Activated T-cell treated with anti-CD3 and anti-CD28 coated beads for 4 hours (primary cell): ENCODE measurements at regions not wholly inside any gene's neighbourhood (a gene's known extent, or its start where the extent isn't known, plus 50 kb on each side); places are given as distances from the start of the nearest gene placed in this dataset.
"Not testable (repeated sequence)": the region's sequence is repeated elsewhere in the genome, so short reads cannot be mapped to it uniquely, and the experiment has no call there.

Source experiments
- DNase-seq: peaks from one replicate; pipeline ENCODE4 v3.0.0-alpha.2; 2020

DNA sequence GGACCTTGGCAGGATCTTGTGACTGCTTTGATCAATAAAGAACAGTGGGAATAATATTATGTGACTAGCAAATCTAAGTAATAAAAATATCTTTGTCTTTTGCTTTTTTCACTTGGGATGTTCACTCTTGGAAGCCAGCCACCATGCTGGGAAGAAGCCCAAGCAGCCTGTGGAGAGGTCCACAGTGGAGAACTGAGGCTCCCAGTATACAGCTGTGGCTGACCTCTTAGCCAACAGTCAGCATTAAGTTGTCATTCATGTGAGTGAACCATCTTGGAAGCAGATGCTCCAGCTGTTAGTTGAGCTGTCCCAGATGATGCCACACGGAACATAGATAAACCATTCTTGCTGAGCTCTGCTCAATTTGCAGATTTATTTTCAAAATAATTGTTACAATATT lies 160.0 kb downstream of the OSR1 start:
- no peak for DNase-seq

DNA sequence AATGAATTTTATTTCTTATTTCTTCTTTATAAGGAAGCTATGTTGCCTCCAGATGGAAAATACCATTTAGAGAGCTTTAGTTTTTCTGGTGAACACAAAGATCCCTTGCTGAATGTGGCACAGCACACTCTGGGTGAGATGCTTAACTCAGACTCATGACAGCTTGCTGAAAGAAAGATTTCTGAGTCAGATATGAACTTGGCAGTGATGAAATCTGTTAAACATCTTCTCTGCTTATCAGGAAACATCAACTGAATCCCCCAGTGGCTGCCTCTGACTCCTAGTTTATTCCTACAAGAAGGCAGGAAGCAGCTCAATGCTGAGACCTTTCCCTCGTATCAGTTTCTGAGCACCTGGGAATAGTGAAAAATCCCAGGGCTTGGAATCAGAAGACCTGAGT lies 162.8 kb downstream of the OSR1 start:
- no peak for DNase-seq

DNA sequence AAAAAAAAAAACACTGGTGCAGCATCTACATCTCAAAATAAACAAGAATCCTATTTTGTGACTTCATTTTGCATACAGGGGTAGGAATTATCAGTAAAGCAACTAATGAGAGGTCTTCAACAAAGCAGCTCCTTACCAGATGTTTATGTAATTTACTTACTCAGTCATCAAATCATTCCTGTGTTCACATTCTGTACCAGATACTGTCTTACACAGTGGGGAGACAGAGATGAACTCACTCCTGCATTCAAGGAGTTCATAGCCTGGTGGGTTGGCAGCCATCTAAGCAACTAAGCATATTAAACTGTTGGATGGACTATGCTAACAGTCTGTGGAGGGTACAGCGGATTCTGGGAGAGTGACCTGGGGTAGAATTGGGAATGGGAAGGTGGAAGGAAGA lies 169.0 kb downstream of the OSR1 start:
- no peak for DNase-seq

DNA sequence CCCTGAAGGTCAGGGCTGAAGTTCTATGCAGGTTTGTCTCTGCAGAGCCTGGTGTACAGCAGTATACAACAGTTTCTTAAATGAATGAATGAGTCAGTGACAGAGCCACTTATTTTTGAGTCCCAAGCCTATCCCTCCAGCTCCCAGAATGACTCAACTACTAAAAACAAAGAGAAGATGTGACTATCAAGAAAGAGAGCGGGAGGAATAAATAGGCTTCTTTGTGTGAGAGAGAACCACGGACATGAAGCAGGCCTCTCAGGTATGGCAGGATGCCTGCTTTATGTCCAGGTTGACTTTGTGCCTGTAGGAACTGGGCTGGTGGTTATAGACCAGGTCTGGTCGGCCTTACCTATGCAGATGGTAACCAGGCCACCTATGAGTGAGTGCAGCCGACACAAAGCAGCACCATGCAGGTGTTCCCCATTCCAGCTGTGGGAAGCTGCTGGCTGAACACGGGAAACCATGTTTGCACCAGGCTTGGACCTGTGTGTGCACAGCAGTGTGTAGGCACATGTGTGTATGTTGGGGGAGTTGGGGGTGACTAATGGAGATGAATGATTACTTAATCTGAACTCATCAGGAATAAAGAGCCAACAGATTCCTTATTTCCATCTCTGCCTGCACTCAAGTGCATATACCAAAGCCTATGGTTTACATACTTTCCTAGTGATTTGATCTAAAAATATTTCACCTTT lies 171.0 kb downstream of the OSR1 start:
- no peak for DNase-seq

DNA sequence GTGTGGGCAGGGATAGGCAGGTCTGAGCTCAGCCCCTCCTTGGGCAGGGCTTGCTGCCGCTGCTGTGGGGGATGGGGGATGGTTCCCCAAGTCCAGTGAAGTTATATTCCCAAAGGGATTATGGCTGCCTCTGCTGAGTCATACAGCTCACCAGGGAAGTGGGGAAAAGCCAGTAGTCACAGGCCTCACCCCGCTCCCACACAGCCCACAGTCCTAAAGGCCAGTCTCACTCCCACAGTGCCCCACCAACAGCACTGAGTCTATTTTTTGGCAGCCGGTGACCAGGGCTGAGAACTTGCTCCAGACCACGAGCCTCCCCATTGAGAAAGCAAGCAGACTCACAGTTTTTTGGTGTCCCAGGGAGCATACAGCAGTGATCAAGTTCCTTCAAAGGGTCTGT lies 173.3 kb downstream of the OSR1 start:
- DNase-seq: no peak

DNA sequence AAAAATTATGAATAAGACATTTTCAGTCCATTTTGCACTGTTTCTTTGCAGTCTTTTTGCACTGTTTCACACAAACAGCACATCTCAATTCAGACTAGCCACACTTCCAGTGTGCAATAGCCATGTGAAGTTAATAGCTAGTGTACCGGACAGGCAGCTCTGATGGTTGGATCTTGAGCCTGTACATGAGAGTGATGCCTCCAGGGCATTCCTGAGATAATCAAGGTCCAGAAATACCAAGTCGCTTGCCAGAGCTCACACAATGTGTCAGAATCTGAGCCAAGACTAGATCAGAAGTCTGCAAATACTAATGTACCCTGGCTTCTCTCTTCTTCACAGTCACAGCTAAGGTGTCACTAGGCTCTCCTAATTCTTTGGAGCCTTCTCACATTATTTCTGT lies 180.2 kb downstream of the OSR1 start:
- no peak for DNase-seq

DNA sequence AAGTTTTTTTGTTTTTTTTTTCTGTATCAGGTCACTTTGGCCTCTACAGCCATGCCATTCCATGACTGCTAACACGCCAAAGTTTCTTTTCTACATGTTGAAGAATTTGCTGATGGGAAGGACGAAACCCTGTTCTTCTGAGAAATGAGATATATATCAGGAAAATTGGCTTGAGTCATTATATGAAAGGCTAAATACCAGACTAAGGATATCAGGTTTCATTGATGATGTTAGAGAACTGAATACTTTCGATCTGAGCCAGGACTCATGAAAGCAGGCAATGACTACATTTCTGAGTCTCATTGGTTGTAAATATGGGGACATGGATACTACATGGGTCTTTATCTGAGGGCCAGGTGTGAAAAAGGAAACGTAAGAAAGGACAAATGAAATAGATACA lies 181.4 kb downstream of the OSR1 start:
- DNase-seq: no peak

DNA sequence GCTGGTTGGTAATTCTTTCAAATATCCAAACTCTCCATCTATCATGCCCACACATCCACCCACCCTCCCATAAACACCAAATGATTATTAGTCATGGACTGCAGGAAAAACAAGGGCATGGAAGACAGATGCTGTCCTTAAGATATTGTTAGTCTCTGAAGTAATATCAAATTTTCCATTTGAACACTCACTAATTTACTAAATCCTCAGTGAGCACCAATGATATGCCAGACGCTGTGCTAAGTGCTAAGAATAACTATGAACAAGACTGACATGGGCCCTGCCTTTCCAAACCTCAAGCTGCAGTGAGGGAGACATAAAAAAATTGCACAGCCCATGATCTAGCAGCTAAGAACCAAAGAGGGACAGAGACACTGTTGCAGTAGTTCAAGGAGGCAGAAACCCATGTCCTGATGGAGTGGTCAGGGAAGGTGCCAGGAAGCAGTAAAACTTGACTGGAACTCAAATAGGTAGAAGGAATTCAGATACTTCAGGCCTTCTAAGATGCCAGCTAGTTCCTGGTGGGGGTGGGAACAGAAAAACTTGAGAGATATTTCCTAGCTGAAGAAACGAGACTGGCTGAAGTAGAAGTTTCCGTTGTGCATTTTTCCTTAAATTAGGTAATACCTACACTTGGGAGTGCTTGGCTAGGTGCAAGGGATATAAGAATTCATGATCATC lies 182.1 kb downstream of the OSR1 start:
- no peak for DNase-seq

DNA sequence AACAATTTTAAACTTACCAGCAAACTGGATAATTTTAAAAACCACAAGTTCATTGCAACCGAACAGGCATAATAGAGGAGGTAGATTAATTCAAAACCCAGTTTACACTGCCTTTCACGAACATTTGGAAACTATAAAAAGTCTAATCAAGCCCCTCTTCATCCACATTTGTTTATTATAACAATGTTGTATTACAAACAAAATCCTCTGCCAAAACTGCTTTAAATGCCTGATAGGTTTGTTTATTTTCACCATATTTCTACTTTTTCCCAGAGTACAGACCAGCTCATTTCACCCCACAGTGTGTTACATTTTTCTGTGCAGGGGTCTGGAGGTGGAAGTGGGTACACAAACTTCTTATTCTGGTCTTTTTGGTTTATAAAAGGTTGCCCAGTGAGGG lies 184.2 kb downstream of the OSR1 start:
- DNase-seq: no peak

DNA sequence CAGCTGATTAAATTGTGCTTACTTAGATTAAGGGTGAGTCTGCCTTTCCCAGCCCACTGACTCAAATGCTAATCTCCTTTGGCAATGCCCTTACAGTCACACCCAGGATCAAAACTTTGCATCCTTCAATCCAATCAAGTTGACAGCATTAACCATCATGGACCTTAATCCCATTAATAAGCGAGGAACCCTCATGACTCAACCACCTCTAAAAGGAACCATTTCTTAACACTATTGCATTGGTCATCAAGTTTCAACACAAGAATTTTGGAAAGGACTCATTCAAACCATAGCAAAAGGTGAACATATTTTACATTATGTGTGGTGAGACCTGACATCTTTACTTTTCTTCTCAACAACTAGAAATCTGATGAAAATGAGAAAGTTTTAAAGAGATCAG lies 187.0 kb downstream of the OSR1 start:
- no peak for DNase-seq

DNA sequence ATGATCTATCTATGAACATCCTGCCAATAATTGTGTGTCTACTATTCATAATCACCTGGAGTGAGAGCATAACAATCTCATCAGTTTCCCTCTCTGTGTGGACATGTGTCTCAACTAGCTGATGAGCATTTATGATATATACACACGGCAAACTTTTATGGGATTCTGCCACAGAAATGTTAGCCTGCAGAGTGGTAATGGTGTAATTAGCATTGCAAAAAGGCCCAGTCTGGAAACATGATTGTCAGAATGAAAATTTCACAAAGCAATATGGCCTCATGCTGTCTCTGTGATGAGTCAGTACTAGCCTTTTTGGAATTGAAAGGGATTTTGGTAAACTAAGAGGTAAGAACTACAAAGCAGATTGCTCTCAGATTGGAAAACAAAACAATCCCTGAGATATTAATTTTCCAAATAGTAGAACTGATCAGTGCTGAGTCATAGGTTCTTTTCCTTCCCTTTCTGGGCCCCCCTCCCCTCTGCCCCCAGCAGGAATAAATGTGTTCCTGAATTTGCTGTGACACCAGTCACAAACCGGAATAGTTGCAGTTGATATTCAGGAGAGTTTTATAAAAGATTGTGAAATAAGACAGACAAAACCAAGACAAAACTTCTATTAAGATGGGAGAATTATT lies 189.2 kb downstream of the OSR1 start:
- DNase-seq: no peak

DNA sequence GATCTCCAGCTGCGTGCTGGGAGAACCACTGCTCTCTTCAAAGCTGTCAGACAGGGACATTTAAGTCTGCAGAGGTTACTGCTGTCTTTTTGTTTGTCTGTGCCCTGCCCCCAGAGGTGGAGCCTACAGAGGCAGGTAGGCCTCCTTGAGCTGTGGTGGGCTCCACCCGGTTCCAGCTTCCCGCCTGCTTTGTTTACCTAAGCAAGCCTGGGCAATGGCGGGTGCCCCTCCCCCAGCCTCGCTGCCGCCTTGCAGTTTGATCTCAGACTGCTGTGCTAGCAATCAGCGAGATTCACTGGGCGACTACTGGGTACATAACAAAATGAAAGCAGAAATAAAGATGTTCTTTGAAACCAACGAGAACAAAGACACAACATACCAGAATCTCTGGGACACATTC lies 194.3 kb downstream of the OSR1 start:
- DNase-seq: not testable (repeated sequence)

DNA sequence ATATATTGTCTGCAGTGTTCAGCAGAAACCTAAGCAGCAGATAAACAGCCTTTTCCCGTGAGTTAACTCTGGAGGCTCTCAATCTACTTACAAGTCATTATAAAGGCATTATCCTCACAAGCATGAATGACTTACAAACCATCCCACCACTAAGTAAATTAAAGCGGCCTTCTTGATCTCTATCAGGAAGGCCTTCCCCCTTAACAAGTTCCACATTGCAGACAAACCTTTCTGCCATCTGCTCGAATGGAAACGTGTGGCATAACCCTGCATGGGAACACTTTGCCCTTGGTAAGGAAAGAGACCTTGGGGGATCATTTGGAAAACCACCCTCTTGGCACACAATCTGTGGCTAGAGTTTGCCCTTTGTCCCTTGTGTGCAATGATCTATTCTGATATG lies 199.5 kb downstream of the OSR1 start:
- DNase-seq: no peak

DNA sequence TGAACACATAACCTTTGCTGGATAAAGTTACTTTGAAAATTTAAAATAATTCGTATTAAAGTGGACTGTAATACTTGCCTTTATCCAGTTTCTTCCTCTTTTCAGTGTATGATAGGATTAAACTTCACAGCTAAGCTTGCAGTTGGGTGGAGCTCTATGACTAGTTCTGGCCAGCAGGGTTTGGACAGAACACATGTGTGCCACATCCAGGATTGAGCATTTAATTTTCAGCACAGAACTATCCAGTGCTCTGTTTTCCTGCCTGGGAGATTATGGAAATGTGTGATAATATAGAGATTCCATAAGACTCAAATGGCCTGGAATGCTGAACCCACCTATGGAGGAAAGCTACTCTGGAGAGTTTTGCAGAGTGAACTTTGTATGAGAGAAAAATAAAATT lies 200.2 kb downstream of the OSR1 start:
- no peak for DNase-seq

DNA sequence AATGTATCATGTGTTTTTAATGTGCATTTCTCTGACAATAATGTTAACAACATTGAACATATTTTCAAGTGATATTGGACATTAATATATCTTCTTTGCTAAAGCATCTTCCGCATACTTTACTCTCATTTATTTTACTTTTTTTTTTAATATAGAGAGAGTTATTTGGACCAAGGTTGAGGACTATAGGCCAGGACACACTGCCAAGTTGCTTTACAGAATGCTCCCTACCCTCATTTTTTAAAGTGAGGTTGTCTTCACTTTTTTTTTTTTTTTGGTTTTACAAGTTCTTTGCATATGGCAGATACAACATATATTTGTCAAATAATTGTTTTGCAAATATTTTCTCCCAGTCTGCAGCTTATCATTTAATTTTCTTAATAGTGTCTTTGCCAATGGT lies 201.8 kb downstream of the OSR1 start:
- DNase-seq: no peak

DNA sequence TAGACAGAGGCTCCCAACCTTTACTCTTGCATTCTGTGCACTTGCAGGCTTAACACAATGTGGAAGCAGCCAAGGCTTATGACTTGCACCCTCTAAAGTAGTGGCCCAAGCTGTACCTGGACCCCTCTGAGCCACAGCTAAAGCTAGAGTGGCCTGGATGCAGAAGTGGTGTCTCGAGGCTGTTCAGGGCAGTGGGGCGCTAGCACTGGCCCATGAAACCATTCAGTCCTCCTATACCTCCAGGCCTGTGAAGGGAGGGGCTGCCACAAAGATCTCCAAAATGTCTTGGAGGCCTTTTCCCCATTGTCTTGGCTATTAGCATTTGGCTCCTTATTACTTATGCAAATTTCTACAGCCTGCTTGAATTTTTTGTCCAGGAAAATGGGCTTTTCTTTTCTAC lies 207.7 kb downstream of the OSR1 start:
- DNase-seq: no peak

DNA sequence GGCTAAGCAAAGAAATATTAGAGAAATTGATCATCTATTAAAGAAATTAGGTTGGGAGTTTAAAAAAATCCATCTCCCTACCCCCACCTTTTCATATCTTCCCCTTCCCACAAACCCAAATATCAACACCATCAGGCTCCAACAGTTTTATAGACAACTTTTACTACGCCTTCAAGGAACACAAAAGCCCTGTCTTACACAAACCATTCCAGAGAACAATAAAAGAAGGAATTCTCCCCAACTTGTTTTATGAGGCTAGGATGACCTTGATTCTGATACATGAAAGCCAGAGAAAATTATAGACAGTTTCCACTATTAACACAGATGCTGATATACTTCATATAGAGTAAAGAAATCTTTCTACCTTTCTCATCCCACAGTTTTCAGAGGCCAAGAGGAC lies 211.6 kb downstream of the OSR1 start:
- DNase-seq: no peak

DNA sequence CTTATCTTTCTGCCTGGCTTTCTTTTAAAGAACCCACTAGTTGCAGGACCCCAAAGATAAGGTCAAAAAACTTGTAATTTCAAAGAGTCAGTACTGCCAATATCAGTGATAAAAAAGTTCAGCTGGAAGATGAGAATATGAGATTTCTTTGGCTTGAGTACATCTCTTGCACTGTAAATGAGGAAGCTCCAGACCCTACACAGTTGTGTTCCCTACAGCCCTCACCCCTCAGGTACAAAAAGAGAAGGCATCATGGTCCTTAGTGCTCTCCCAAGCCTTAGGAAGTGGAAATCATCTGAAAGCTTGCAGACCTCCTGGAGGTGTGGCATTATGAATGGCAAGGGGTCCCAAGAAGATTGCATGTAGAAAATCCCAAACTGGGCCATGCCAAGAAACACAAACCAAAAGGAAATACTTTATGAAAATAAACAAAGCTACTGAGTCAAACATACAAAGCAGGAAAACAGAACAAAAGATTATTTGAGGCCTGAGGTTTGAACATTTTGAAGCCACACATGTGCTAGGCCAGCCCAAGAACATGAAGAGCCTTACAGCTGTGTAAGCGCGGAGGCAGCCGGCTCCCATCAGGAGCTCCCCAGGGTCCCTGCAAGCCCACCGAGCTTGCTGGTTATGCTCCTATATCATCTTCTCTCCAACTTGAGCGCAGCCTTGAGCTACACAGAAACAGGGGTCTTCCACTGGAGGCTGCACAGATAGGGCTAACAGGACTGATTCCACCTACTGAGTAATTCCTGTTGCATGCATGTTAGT lies 217.0 kb downstream of the OSR1 start:
- DNase-seq: no peak

DNA sequence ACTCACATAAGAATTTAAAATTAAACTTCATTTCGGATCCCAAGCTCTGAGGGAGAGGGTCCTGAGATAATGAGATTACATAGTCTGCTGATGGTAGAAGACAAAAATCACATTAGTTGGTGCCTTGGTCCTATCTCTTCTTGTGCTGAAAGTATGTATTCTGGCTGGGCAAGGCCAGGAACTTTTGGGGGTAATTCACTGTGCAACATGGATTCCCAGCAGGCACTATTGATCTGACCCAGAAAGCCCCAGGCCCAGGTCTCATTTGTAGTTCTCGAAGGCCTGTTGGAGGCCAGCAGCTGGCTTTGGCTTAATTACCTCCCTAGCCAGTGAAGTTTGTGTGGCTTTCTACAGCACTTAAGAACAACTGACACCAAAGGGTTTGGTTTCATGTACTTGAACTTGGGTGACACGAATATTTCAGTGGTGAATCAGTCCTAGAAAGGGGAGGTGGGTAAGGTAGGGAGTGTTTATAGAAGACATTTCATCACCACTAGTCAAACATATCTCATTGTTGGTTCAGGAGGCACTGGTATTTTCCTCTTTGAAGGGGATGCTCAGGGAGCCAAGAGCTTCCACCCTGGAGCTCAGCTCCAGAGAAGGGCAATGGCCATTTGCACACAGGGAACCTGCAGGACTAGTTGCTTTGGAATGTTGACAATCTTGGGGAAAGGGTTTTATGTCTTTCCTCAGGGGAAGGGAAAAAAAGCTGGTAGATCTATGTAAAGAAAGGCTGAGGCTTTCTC lies 217.8 kb downstream of the OSR1 start:
- no peak for DNase-seq

DNA sequence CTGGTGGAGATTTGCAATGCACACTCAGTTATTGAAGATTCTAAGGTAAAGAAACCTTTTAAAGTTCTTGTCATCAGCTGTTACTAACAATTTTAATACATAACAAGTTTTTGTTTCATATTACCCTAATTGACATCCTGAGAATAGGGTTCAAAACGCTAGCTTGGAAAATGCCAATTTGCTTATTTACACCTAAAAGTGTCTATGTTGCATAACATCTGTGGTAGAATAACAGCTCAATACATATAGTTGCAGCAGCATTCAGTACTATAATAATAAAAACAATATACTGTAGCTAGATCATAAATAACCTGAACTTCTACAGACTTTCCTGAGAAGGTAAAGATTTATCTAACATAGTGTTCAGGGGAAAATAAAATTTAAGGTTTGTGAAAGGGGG lies 219.0 kb downstream of the OSR1 start:
- DNase-seq: no peak

DNA sequence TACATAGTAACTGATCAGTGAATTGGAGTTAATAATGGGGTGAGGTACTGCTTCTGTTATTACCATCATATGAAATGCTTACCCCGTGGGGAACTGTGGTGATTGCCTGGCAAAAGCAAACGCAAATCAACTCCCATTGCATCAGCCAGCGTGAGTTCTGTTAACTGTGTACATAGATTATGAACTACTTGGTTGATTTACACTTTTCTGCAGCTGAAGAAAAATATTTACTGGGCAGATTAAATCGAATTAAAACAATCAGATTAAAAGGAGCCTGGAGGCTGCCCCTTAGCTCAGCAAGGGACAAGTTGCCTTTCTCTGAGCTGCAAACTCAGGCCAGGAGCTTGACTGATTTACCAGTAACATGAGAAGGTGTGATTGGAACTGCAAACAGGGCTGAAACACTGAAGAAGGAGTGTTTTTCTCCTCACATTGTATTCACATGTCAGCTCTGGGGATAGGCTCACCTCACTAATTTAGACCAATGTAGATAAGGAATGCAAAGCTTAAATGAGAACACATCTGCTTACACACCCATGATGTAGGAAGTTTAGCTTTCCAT lies 220.1 kb downstream of the OSR1 start:
- DNase-seq: no peak

DNA sequence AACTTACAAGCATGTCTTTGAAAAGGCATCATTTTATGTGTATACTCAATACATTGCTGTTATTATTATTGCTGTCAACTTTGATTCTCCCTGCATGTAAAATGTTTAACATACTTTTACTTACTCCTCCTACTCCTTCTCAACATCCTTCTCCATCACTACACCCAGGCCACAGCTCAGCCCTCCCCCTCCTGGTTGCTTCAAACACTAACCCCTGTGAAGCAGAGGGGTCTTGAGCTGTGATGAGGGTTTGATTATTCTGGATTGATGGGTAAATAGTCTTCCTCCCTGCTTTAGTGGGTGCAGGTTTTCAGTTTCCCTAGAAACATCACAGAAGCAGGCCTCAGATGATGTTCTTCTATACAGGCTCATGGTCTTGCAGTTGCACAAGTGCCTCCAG lies 221.0 kb downstream of the OSR1 start:
- DNase-seq: no peak

DNA sequence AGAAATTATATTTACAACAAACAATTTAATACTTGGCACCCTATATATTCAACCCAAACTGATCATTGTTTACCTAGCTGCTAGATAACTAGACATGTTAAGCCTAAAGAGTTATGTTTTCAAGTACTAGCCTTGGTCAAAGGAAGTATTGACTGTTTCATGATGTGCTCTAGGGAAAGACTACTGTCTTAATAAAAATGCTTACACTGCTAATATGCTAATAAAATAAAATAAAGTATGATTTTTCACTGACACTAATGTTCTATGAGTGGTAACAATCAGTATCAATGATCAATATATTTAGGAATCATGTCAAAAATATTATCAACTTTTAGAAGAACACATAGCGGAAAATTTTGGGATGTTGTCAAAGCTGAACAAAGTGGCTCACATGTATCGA lies 225.5 kb downstream of the OSR1 start:
- DNase-seq: no peak
